Subcutaneous abdominal adipose tissue (tissue), 5 donors: ENCODE measurements at regions not wholly inside any gene's neighbourhood (a gene's known extent, or its start where the extent isn't known, plus 50 kb on each side); places are given as distances from the start of the nearest gene placed in this dataset.

Experiments used
- H3K27ac ChIP-seq: one replicate; pipeline ENCODE4 v1.7.0; 2013; ENCODE audit warnings: low read depth, mild to moderate bottlenecking, inconsistent platforms, low read length, moderate library complexity
- H3K27me3 ChIP-seq, 5 donors: one replicate each; pipeline ENCODE4 v1.7.0; 2013; ENCODE audit warnings: low read length in 5 of 5, inconsistent platforms in 1 of 5; ENCODE audit not compliant: control insufficient read depth in 5 of 5, insufficient read depth in 4 of 5
- H3K36me3 ChIP-seq, 5 donors: one replicate each; pipeline ENCODE4 v1.7.0; 2013; ENCODE audit warnings: low read length in 5 of 5; ENCODE audit not compliant: control insufficient read depth in 5 of 5, insufficient read depth in 5 of 5
- H3K4me1 ChIP-seq, 5 donors: one replicate each; pipeline ENCODE4 v1.7.0; 2013; ENCODE audit warnings: low read length in 5 of 5, mild to moderate bottlenecking in 3 of 5, moderate library complexity in 1 of 5; ENCODE audit not compliant: control insufficient read depth in 5 of 5, insufficient read depth in 5 of 5
- H3K4me3 ChIP-seq, 5 donors: one replicate each; pipeline ENCODE4 v1.7.0; 2013; ENCODE audit warnings: low read length in 5 of 5, low read depth in 1 of 5
- H3K9ac ChIP-seq, 5 donors: one replicate each; pipeline ENCODE4 v1.7.0; 2013; ENCODE audit warnings: low read length in 5 of 5, mild to moderate bottlenecking in 4 of 5, moderate library complexity in 3 of 5
- H3K9me3 ChIP-seq, 5 donors: one replicate each; pipeline ENCODE4 v1.7.0; 2013; ENCODE audit warnings: low read length in 5 of 5; ENCODE audit not compliant: control insufficient read depth in 5 of 5
- donor health status: healthy.
- donor health status: healthy.
- donor health status: healthy.
- donor health status: healthy.
- donor health status: healthy.

DNA sequence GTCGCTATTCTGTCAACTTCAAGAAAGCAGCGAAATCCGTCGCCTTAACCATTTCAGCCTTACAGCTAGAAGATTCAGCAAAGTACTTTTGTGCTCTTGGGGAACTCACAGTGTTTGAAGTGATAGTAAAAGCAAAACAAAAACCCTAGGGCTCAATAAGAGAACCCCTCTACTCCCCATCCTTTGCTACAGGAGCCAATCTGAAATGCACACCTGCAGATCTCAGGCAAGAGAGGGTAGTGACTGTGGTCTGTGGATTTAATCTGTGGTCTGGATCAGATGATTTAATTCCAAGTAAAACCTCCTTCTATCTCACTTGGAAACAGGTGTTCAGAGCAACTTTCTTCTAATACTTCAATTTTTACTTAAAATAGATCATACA lies 422.9 kb upstream of the OR4E1 start:
- H3K9ac ChIP-seq = no peak overlapping the region
- H3K36me3 ChIP-seq = no peaks in the 10 kb centered on the region
- H3K4me1 ChIP-seq = peaks cover 0 to 5% (median 0%) of the 10 kb centered on the region in 5 donors
- H3K27me3 ChIP-seq = no peaks in the 10 kb centered on the region
- no peak overlapping the region for H3K4me3 ChIP-seq
- no peak overlapping the region for H3K27ac ChIP-seq
- H3K9me3 ChIP-seq = no peaks in the 10 kb centered on the region

DNA sequence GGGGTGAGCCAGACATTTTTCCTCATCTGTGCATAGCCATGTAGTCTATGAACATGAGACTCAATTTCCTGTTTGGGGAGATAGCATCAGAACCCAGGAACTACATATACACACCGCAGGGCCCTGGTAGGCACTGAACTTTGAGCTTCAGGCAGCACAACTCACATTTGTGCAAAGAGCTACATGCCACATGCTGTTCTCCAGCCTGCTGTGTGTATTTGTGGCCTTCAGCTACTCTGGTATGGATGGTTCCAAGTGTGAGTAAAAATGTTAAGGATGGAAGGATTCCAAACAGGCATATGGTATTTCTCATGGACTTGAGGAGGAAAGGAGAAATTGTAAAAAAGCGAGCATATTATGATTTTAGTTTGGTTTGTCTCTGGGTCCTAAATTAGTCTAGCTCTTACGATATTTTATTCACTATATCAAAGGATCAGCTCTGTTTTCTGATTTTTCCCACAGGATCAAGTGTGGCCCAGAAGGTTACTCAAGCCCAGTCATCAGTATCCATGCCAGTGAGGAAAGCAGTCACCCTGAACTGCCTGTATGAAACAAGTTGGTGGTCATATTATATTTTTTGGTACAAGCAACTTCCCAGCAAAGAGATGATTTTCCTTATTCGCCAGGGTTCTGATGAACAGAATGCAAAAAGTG lies 422.4 kb upstream of the OR4E1 start:
- Histone ChIP-seq H3K4me1 (peaks cover 0 to 5% (median 0%) of the 10 kb centered on the region in 5 donors), H3K36me3 (no peaks in the 10 kb centered on the region), H3K9ac (no peak overlapping the region), H3K4me3 (no peak overlapping the region), H3K27ac (no peak overlapping the region), H3K27me3 (no peaks in the 10 kb centered on the region), H3K9me3 (no peaks in the 10 kb centered on the region)

DNA sequence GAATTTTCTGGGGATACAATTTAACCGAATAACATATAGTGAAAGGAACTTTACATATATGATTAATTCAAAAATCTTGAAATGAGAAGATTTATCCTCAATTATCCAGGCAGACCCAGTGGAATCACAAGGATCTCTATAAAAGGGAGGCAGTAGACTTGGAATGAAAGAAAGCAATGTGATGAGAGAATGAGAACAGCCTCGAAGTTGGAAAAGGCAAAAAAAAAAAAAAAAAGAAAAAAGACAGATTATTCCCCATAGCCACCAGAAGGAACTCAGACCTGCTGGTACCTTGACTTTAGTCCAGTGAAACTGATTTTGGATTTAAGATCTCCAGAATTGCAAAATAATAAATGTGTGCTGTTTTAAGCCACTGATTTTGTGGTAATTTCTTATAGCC lies 416.3 kb upstream of the OR4E1 start:
- Histone ChIP-seq H3K27me3 (no peaks in the 10 kb centered on the region), H3K4me1 (peaks cover 0 to 5% (median 1%) of the 10 kb centered on the region in 5 donors), H3K36me3 (no peaks in the 10 kb centered on the region), H3K9ac (no peak overlapping the region), H3K4me3 (no peak overlapping the region), H3K27ac (peak overlapping the region; percentile 49), H3K9me3 (no peaks in the 10 kb centered on the region)

DNA sequence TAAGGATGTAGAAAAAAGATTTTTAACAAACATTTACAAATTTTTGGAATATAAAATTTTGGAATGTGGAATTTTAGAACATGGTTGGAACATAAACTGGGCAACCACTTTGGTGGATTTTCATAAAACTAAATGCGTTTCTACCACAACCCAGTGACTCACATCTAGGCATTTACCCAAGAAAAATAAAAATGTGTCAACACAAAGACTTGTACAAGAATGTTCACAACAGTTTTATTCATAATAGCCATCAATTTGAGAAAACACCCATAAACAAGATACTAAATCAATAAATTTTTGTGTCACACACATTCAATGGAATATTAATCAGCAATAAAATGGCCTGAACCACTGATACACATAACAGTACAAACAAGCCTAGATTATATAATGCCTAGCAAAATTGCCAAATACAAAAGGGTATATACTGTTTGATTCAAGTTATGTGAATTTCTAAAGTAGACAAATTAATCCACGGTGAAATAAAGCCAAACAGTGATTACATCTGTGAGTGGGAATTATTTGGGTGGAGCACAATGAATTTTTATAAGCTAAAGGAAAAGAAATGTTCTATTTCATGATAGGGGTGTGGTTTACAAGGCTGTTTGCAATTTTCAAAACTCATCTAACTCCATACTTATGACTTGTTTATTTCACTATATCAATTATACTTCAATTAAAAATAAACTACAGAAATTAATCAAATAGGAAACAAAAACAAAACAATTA lies 415.2 kb upstream of the OR4E1 start:
- peak overlapping the region; percentile 49 for H3K27ac ChIP-seq
- H3K27me3 ChIP-seq = no peaks in the 10 kb centered on the region
- H3K4me1 ChIP-seq = peaks cover 0 to 5% (median 1%) of the 10 kb centered on the region in 5 donors
- H3K9me3 ChIP-seq = no peaks in the 10 kb centered on the region
- no peak overlapping the region for H3K9ac ChIP-seq
- H3K36me3 ChIP-seq = no peaks in the 10 kb centered on the region
- no peak overlapping the region for H3K4me3 ChIP-seq

DNA sequence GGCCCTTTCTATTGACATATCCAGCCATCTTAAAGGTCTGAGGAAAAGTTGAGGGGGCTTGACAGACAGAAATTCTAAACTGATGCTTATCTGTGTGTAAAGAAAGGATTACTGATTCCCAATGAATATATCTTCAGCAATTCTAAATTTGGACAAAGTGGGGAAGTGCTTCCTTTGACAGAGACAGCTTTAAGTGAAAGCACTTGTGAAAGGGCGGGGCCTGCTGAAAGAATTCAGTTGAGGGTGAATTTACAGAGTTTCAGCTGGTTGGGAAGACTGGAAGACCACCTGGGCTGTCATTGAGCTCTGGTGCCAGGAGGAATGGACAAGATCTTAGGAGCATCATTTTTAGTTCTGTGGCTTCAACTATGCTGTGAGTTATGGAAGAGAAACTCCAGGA lies 412.5 kb upstream of the OR4E1 start:
- Histone ChIP-seq H3K27ac (no peak overlapping the region), H3K4me1 (peaks cover 0 to 5% (median 1%) of the 10 kb centered on the region in 5 donors), H3K9ac (no peak overlapping the region), H3K4me3 (no peak overlapping the region), H3K27me3 (no peaks in the 10 kb centered on the region), H3K9me3 (no peaks in the 10 kb centered on the region), H3K36me3 (no peaks in the 10 kb centered on the region)

DNA sequence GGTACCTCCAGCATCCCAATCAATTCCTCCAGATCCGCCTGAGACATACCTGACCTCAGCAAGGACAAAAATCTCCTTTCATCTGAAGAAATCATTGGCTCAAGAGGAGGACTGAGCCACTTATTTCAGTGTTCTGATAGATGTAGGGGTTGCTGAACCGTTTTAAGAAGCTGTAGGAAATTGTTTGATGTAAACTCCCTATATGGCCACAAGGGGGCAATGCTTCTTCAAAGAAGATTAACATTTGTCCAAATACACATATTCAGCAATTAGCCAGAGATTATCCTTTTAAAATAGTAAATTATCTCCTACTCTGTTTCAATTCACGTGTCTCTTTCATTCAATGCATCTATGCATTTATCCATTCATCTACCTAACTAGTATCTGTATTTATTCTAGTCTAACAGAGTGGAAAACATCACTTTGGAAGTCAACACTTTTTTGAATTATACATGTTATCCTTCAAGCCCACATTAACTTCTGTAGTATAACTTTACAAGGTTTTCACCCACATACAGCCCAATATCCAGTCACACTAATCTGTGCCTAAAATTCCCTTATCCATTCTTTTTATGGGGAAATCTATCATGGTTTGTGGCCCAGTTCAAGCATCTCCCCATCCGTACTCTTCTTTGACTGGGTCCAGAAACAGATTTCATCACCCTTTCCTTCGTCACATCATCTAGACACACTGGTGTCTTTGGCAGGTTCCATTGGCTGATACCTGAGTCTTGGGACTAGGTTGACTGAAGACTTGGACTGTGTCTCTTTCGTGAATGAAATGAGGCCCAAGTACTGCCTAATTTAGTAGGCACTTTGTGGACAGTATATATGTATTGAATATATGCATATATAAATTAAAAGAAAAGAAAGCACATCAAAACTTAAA lies 411.0 kb upstream of the OR4E1 start:
- Histone ChIP-seq H3K9ac (no peak overlapping the region), H3K36me3 (no peaks in the 10 kb centered on the region), H3K4me3 (no peak overlapping the region), H3K27me3 (no peaks in the 10 kb centered on the region), H3K27ac (no peak overlapping the region), H3K9me3 (no peaks in the 10 kb centered on the region), H3K4me1 (peaks cover 0 to 4% (median 1%) of the 10 kb centered on the region in 5 donors)

DNA sequence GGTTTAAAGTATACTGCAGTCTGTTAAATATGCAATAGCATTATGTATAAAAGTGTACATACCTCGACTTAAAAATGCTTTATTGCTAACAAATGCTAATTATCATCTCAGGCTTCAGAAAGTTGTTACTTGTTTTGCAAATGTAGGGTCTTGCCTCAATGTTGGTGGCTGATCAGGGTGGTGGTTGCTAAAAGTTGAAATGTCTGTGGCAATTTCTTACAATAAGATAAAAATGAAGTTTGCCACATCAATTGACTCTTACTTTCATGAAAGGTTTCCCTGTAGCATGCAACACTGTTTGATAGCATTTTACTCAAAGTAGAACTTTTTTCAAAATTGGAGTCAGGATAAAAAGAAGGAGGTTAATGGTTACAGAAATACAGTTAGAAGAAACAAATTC lies 407.7 kb upstream of the OR4E1 start:
- Histone ChIP-seq H3K9me3 (no peaks in the 10 kb centered on the region), H3K9ac (no peak overlapping the region), H3K4me3 (no peak overlapping the region), H3K36me3 (no peaks in the 10 kb centered on the region), H3K4me1 (no peaks in the 10 kb centered on the region), H3K27ac (no peak overlapping the region), H3K27me3 (no peaks in the 10 kb centered on the region)

DNA sequence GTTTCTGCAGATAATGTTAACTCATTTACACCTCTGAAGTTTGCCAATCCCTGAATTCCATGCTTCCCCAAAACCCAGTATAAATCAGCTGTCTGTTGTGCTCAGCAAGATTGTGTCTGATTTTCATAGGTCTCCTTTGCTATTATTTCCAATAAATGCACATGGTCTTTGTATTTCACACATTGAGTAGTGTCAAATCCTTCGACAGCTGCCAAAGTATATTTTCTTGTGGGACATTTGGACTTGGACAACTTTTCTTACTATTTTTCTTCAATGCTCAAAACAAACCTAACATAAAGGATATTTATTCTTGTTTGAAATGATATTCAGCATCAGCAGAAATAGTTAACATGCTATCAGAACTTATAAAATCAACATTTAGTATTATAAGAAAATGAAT lies 406.1 kb upstream of the OR4E1 start:
- Histone ChIP-seq H3K9me3 (no peaks in the 10 kb centered on the region), H3K36me3 (no peaks in the 10 kb centered on the region), H3K27ac (no peak overlapping the region), H3K4me1 (no peaks in the 10 kb centered on the region), H3K27me3 (no peaks in the 10 kb centered on the region), H3K9ac (no peak overlapping the region), H3K4me3 (no peak overlapping the region)

DNA sequence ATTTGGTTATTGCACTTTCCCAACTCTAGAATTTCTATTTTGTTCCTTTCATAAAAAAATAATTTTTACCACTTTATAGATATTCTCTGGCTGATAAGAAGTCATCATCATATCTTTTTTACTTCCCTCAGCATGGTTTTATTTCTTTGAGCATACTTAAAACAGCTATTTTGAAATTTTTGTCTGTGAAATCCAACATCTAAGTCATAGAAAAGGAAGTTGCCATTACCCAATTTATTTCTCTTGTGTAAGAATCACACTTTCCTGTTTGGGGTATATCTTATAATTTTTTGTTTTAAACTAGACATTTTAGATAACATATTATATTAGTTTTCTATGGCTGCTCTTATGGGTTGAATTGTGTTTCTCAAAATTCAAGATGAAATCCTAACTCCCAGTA lies 400.2 kb upstream of the OR4E1 start:
- H3K9ac ChIP-seq = no peak overlapping the region
- H3K27ac ChIP-seq = no peak overlapping the region
- no peak overlapping the region for H3K4me3 ChIP-seq

DNA sequence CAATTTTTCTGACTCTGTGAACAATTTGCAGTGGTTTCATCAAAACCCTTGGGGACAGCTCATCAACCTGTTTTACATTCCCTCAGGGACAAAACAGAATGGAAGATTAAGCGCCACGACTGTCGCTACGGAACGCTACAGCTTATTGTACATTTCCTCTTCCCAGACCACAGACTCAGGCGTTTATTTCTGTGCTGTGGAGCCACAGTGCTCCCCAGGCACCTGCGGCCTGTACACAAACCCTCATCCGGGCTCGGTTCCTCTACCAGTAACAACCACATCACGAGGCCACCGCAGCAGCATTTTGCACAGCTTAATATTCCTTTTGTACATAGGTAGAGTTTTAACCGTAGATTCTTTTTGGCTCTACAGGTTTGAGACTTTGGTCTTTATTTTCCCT lies 397.4 kb upstream of the OR4E1 start:
- peaks cover 0 to 4% (median 0%) of the 10 kb centered on the region in 5 donors for H3K27me3 ChIP-seq
- H3K36me3 ChIP-seq = no peaks in the 10 kb centered on the region
- no peak overlapping the region for H3K4me3 ChIP-seq
- no peak overlapping the region for H3K9ac ChIP-seq
- peaks cover 0 to 7% (median 2%) of the 10 kb centered on the region in 5 donors for H3K9me3 ChIP-seq
- H3K4me1 ChIP-seq = peaks cover 0 to 4% (median 3%) of the 10 kb centered on the region in 5 donors
- H3K27ac ChIP-seq = no peak overlapping the region

More for the DNA sequence above, 400.2 kb upstream of the OR4E1 start:
- no peaks in the 10 kb centered on the region for H3K36me3 ChIP-seq
- peaks cover 0 to 4% (median 0%) of the 10 kb centered on the region in 5 donors for H3K27me3 ChIP-seq
- H3K4me1 ChIP-seq = peaks cover 0 to 4% (median 3%) of the 10 kb centered on the region in 5 donors
- H3K9me3 ChIP-seq = peaks cover 0 to 7% (median 2%) of the 10 kb centered on the region in 5 donors
